A172 (cell line): ENCODE measurements at regions not wholly inside any gene's neighbourhood (a gene's known extent, or its start where the extent isn't known, plus 50 kb on each side); places are given as distances from the start of the nearest gene placed in this dataset.

Experiments
- DNase-seq: peaks from one replicate; pipeline ENCODE4 v3.0.0-alpha.2; 2015; ENCODE audit warnings: low spot score

DNA sequence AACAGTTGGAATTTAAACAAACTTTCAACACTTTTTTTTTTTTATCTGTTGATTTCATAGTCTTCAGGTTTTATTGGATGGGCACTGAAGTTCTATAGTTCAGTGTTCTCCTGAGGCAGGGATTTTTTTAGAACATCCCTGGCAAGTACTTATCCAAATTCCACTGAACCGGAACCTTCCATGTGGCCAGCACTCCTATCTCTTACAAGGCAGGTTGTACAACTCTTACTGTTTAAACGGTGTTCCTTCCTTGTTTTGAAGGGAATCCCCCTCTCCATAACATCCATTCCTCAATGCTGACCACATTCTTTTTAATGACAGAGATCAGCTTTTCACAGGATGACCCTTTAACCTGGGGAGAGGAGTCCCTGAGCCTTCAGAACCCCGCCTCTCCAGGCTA is 238.9 kb upstream of the CTBP2 start:
- DNase-seq = no peak

DNA sequence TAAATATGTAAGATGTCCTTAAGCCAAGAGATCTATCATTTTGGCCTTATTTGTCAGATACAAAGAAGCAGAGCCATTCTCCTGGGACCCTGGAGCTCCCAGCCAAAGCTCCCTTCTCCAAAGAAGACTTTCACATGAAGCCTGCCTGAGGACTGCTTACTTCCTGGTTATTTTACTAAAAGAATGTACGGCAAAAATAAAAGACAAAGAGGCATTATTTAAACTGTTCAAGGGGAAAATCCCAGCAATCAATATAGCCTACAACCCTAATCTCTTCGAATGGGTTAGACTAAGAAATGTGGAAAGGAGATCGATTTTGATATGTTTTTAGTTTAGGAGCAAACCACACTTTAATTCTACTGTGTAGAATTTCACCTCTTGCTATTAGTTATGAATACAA is 237.9 kb upstream of the CTBP2 start:
- DNase-seq = no peak

DNA sequence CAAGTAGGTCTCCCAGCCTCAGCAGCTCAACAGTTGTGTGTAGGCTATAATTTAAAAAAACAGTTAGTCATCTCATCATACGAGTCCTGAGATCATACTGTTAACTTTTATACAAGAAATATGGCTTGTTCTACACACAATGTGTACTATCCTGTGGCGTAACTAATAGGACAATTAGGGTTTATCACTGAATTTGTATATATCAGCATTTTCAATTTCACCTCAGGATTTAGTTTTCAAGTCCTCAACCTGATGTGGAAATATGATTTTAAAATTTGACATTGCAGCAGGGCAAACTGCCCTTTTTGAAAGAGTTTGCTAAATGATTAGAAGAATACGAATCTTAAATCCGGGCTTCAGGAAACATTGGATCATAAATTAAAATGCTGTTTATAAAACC is 237.2 kb upstream of the CTBP2 start:
- DNase-seq = no peak

DNA sequence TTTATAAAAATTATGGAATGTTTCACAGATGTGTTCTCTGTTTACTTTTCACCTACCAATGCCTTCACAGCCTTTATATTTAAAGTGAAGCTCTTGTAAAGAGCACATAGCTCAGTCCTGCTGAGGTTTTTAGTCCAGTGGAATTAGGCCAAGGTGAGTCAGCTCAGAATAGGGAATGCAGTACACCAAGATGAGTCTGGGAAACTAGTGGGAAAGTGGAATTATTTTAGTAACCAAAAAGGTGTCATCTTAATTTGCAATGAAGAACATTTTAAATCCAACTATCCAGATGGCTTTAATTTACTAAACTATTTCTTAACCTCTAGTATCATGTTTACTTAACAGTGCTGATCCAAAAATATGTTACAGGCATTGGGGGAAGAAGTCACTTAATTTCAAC is 236.3 kb upstream of the CTBP2 start:
- DNase-seq = no peak

DNA sequence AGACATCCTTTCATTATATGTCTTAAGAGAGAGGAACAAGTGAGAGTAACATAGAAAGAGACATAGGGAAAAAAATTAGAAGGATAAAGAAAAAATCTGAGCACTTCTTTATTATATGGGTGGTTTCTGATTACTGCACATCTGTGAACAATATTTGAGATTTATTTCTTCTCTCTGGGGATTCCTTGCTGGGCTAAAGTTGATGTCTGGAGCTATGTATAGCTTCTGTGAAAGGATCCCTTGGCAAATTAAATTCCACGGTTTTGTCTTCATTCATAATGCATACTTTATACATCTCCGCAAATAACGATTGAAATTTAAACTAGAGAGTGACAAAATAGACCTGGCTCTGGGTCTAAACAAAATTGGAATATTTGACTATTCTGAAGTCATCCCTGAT is 232.2 kb upstream of the CTBP2 start:
- DNase-seq = no peak

DNA sequence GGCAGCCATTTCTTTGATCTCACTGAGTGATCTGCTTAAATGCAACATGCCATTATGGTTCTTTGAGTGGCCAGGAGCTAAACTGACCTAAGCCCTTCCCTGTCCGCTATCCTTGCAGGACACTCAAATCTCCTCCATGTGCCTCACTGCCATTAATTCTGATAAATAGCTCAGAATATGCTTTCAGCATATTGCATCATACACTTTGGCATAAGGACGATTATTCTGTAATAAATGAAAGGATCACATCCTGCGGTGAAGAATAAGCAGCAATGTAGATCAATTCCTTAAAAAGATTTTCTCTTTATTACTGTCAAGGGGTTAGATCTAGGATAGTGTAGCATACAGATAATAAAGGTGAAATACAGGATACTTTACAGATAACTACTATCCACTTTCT is 231.8 kb upstream of the CTBP2 start:
- DNase-seq = no peak

DNA sequence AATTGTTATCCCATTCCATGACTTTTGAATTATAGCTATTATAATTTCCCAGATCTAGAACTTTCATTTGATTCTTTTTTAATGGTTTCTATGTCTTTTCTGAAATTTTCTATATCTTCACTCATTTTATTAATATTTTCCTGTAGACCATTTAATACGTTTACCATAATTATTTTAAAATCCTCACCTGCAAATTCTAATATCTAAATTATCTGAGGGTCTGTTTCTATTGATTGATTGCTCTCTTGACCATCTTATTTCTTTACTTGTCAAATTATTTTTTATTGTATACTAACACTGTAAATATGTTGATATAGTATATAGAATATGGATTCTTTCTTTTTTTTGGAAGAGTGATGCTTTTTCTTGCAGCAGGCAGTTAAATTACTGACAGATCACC is 229.3 kb upstream of the CTBP2 start:
- no peak for DNase-seq

DNA sequence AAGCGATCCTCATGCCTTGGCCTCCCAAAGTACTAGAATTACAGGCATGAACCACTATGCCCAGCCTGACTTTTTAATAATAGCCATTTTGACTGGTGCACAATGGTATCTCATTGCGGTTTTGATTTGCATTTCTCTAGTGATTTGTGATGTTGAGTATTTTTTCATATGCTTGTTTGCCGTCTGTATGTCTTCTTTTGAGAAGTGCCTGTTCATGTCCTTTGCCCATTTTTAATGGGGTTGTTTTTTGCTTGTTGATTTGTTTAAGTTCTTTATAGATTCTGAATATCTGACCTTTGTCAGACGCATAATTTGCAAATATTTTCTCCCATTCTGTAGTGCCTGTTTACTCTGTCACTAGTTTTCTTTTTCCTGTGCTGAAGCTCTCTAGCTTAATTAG is 219.2 kb upstream of the CTBP2 start:
- no peak for DNase-seq

DNA sequence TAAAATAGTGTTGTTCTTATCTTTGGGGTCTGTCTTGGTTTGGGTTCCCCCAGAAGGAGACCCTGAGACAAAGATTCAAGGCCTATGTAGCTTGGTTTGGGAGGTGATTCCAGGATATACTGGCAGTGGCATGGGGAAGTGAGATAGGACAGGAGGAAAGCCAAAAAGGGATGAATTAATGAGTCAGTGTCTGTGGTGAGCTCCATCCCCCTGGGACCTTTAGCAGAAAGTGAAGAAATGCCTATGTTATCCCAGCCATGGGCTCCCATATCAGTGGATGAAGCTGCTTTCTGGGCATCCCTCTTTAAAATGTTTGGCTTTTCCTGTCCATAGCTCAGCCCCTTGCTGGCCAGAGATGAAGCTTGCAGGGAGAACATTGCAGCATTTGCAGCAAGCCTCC is 217.0 kb upstream of the CTBP2 start:
- no peak for DNase-seq

DNA sequence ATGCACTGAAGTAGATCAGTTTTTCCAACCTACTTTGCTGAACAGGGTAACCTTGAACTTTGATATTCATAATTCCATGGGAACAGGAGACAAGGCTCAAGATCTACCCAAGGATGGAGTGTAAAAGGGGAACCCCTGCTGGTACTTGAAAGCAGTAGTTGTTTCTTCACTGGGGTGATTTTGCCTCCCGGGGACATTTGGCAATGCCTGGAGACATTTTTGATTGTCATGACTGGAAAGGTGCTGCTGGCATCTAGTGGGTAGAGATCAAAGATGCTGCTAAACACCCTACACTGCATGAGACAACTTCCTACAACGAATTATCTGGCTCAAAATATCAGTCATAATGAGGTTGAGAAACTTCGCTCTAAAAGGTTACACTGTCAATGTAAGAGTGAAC is 214.8 kb upstream of the CTBP2 start:
- peak; percentile 1 for DNase-seq

DNA sequence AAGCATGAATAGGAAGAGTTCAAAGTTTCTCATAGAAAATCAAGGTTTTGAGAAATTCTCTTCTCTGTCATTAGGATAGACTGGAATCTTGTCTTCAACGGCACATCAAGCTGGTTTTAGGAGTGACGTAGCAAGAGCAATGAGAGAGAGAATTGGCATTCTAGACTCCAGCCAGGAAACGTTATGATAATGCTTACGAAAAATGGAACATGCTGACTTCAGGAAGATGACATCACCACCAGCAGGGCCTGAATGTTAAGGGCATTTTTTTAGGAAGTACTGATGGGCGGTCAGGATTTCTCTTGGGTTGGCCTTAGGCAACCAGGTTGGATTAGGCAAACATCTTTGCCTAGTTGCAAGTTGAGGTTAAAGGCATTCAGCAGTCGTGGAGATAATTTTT is 213.2 kb upstream of the CTBP2 start:
- no peak for DNase-seq

DNA sequence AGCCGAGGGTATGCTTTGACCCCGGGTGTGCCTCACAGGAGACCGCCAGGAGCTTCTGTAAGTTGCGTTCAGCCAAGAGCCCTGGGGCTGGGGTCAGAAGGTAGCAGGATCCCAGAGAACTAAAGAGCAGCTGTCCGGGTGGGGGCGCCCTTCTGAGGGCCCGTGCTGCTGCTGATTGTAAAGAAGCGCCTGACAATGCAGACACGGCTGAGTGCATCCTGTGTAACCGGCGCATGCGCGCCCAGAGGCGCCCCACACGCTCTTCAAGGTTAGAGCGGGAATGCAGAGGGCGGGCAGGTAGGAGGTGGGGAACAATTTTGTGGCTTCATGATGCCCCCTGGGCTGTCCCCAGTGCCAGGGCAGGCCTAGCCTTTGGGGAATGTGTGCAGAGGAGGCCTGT is 210.2 kb upstream of the CTBP2 start:
- no peak for DNase-seq

DNA sequence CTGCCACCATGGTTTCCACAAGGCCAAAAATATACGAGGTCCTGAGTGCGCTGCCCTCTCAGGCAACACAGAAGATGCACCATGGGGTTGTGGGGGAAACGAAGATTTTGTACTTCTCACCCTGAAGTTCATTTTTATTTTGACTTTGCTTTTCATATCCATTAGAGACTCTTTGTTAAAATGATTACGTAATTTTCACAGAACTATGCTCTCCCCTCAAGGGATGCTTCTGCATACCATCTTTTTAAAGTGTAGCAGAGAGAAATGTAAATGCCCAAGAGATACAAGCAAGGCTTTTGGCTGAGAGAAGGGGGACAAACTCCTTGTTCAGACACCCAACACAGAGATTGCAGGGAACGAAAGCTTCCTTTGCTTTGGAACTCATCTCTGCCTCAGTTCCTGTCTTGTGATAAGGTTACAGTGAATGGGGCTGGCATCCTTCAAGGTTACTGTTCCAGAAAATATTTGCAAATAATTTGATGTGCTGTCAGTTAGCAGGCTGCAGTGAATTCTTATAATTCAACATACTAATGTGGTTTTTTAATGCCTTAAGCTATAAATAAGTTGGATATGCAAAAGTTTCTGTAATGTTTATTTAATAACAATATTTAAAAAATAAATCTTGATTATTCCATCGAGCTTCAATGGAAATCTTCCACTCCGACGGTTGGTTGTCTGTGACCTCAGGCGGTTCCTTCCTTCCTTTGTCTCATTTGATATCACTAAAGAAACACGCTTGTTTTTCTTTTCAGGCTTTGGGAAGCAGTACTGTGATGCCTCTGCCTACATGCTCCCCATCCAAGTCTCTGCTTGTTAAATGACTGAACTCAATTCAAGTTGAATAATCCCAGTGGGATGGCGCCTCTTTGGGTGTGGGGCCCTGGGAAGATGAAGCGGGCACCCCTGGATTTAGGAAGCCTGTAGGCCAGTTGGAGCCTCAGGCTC is 209.3 kb upstream of the CTBP2 start:
- no peak for DNase-seq

DNA sequence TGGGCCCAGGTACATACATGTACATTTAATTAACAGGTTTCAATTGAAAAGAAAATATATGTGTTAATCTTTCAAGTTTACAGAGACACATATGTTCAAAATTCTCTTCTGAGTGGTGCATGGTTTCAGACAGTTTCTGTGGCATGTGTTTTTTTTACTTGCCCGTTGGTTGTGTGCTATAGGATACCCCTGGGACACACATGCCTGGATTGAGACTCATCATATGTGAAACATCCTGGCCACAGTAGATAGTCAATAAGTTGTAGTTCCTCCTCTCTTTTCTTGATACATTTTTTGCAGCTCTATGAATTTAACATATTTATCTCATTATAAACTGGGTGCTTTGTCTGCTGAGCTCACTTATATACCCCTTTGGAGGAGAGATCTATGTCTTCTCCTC is 207.8 kb upstream of the CTBP2 start:
- no peak for DNase-seq

DNA sequence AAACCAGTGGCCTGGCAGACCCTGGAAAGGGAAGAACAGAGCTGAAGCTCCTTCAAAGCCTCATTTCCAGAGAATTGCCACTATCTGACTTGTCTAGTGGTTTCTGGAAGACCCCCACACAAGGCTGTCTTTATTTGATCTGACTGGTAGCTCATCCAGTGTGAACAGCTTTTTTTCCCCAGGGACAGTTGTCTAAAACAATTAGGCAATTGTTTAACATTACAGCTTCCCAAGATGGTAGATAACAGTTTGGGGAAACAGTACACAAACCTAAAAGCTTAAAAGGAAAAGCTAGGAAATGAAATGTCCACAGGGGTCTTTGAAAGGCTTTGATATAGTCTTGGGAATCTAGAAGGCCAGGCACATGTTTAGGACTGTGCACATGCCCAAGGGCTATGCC is 203.4 kb upstream of the CTBP2 start:
- no peak for DNase-seq

DNA sequence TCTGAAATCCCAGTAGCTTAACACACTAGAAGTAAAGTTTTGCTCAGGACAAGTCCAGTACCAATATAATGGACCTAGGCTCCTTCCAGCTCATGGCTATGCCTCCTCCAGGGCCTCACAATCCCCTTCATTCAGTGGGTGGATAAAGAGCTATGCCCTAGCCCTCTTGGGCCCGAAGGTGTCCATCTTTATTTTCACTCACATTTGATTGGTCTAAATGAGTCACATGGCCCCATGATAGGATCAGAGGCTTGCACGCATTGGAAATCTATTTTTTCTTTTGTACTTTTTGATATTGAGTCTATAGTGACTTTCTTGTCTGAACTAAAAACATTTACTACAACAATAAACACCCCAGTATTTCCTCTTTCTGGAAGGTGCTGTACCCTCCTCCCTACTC is 202.6 kb upstream of the CTBP2 start:
- no peak for DNase-seq

DNA sequence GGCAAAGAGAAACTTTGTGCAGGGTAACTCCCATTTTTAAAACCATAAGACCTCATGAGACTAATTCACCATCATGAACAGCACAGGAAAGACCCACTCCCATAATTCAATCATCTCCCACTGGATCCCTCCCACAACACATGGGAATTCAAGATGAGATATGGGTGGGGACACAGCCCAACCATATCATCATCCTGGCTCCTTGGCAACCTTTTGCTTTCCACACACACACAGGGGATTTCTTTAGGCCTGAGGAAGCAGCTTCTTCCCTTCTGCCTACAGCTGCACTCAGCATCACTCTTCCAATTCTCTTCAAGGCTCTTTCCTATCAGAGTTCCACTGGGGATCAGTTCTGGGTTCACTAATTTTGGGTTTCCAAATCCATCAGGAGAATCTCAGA is 199.0 kb upstream of the CTBP2 start:
- DNase-seq = no peak

DNA sequence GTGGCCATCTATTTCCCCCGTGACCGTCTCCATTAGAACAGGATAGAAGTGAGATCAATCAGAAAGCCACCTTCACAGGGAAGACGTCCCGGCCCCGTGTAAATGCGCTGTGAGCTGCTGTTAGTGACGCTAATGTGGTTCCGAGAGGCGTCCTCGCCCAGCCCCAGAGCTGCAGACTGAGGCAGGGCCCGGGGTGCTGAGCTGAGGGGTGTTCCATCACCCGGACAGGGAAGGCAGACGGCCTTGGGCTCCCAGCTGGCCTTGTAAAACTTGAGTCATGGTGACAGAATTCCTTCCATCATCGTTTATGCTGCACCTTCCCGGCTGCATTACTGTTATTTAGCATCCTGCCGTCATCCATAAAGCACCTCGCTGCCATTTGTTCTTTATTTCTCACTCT is 195.3 kb upstream of the CTBP2 start:
- DNase-seq = no peak

DNA sequence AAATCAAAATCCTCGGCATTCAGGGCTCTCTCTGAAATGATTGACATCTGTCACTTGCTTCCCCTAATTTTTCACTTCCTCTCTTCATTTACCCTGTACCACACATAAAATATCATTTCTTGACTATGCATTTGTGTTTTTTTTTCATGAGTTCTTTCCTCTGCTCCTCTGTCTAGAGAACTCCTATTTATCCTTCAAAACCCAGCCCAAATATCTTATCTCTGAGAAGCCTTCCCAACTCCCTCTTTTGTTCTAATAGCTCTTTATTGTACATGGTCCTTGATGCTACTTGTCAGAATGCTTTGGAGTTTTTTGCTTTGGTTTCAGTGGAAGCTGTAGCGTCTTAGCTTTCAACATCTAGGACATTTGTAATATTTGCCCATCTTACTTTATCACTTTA is 190.2 kb upstream of the CTBP2 start:
- DNase-seq = no peak

DNA sequence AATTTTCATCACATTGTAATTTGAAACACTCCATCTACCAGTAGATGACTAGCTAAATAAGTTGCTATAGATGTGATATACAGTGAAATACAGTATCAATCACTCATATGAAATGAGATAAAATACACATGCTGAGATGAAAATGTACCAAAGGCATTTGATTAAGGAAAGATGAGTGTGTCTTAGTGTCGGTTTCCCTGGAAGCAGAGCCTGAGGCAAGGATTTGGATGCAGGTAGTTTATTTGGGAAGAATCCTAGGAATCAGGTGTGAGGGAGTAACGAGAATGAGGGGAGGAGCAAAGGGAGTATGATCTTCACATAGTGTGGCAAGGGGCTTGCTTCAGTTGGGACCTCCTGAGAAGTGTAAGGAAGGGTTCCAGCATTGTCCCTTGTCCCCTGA is 188.2 kb upstream of the CTBP2 start:
- no peak for DNase-seq

DNA sequence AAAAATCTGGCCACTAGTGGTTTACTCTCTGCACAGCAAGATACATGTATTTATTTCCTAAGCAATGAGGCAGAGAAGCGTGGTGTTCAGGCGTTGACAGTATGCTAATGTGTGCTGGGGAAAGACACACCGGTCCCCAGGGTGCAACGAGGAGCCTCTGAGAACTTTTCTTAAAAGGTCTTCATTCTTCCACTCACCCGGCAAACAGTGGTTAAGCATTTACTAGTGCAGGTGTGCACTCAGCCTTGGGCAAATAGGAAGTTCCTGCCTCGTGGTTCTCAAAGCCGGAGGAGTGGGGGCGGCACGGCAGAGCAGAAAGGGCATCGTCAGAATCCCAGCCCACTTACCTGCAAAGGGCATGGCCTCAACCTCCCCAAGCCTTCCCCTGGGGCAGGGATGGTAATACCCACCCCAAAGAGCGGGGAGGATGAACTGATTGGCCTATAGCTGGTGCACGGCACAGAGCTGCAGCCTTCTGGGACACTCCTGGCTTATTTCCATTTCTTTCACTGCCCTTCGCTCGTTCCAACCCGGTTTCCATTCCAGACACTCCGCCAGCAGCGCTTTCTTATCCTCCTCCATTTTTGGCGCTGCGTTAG is 184.3 kb upstream of the CTBP2 start:
- DNase-seq = no peak

DNA sequence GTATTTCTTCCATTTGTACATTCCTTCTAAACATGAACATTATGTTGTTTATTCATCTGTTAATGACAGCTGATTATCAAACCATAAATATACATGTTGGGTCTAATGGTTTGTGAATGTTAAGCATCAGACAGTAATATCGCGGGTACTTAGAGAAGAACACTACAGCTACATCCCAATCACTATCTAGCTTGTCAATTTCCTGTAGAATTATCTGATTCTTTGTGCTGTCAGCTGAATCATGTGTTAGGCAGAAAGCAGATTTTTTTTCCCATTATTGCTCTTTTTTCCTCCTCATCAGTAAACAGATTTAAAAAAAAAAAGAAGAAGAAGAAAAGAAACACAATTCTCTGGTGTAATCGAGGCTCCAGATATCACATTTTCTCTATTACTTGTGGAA is 183.6 kb upstream of the CTBP2 start:
- DNase-seq = no peak

DNA sequence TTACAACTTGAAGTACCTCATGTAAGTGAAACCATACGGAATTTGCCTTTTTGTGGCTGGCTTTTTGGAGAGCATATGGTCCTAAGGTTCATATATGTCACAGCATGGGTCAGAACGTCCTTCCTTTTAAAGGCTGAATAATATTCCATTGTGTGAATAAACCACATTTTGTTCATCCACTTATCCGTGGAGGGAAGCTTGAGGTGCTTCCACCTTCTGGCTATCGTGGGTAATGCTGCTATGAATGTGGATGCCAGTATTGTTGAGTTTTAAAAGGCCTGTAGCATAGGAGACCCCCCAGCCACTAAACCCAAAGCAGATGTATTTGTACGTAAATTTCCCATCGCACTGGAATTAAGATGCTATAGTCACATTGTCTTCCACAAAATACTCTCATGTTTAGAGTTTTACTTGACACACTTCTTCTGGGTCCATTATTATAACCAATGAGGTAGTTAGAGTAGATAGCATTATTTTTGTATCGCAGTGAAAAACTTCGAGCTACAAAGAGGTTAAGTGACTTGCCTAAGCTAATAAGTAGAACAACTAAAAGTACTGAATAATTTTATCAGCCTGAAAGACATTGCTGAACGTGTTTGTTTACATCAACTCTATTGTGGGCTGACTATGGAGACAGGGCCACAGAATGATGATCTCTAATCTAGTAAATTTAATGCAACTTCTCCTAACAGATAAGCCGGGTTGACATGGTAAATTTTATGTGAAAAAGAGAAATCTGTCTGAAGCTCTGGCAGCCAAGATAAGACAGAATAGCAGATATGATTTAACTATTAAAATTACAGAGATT is 183.0 kb upstream of the CTBP2 start:
- peak; percentile 1 for DNase-seq
